DND-41 (cell line): ENCODE measurements at regions not wholly inside any gene's neighbourhood (a gene's known extent, or its start where the extent isn't known, plus 50 kb on each side); places are given as distances from the start of the nearest gene placed in this dataset.

Source experiments
- ATAC-seq: fragments of 200-7000 bp; cut with Tn5 transposase; 3 replicates; pipeline ENCODE4 v1.9.1; 2021; ENCODE audit warnings: low read depth; ENCODE audit not compliant: insufficient read depth
- DNase-seq: peaks from one replicate; pipeline ENCODE4 v3.0.0-alpha.2; 2020
- H2AFZ ChIP-seq: 2 replicates; pipeline ENCODE4 v1.6.0; 2012; ENCODE audit warnings: low read depth, low read length
- H3K27ac ChIP-seq: 2 replicates; pipeline ENCODE4 v1.5.1; 2012; ENCODE audit warnings: low read length, inconsistent platforms
- H3K27me3 ChIP-seq: fragments of 200-600 bp; sonication (generic); 2 replicates; pipeline ENCODE4 v1.6.0; 2012; ENCODE audit warnings: low read length, mild to moderate bottlenecking, inconsistent platforms; ENCODE audit not compliant: insufficient read depth, poor library complexity
- H3K36me3 ChIP-seq: 2 replicates; pipeline ENCODE4 v1.5.1; 2012; ENCODE audit warnings: low read length, inconsistent platforms; ENCODE audit not compliant: insufficient read depth
- H3K4me1 ChIP-seq: 2 replicates; pipeline ENCODE4 v1.5.1; 2012; ENCODE audit warnings: mild to moderate bottlenecking, low read length; ENCODE audit not compliant: insufficient read depth
- H3K4me2 ChIP-seq: 2 replicates; pipeline ENCODE4 v1.6.0; 2012; ENCODE audit warnings: mild to moderate bottlenecking, moderate library complexity, low read length, inconsistent platforms; ENCODE audit not compliant: insufficient read depth
- H3K4me3 ChIP-seq, 2 experiments: fragments of 200-600 bp in 1 of 2; shearing (Covaris generic) in 1 of 2; 2 replicates each; pipeline ENCODE4 v1.5.1; 2012 to 2016; ENCODE audit warnings: inconsistent platforms in 2 of 2, low read length in 2 of 2, mild to moderate bottlenecking in 2 of 2, low read depth in 1 of 2, moderate library complexity in 1 of 2
- H3K79me2 ChIP-seq: 2 replicates; pipeline ENCODE4 v1.6.0; 2012; ENCODE audit warnings: low read length, inconsistent platforms; ENCODE audit not compliant: insufficient read depth
- H3K9ac ChIP-seq: 2 replicates; pipeline ENCODE4 v1.6.0; 2012; ENCODE audit warnings: low read depth, mild to moderate bottlenecking, inconsistent platforms, low read length, moderate library complexity
- H3K9me3 ChIP-seq: 2 replicates; pipeline ENCODE4 v1.5.1; 2012; ENCODE audit warnings: low read length, moderate library complexity, mild to moderate bottlenecking, inconsistent platforms; ENCODE audit not compliant: insufficient read depth, severe bottlenecking
- H4K20me1 ChIP-seq: 2 replicates; pipeline ENCODE4 v1.6.0; 2012; ENCODE audit warnings: low read length; ENCODE audit not compliant: insufficient read depth
- CTCF ChIP-seq: IDR thresholded peaks from 2 replicates; pipeline ENCODE4 v1.5.1; 2012; ENCODE audit warnings: borderline replicate concordance, low read length, moderate library complexity, mild to moderate bottlenecking; ENCODE audit not compliant: poor library complexity, severe bottlenecking; ENCODE audit errors: extremely low read depth
- EZH2 ChIP-seq: IDR thresholded peaks from 3 replicates; pipeline ENCODE4 v1.6.1; 2012; ENCODE audit warnings: borderline replicate concordance, low read depth, mild to moderate bottlenecking, moderate library complexity, low read length, inconsistent platforms; ENCODE audit not compliant: severe bottlenecking

GRCh38 chr13:23074075-23074828 is 106.5 kb upstream of the SGCG start:
- no peak overlapping the region for H2AFZ ChIP-seq
- DNase-seq = no peak
- no peaks in the 10 kb centered on the region for H3K36me3 ChIP-seq
- H3K27ac ChIP-seq = no peak overlapping the region
- no peak for ATAC-seq
- H3K9ac ChIP-seq = no peak overlapping the region
- TF ChIP-seq CTCF = no peak
- TF ChIP-seq EZH2 = no peak
- no peaks in the 10 kb centered on the region for H3K9me3 ChIP-seq
- peaks cover 6% of the 10 kb centered on the region for H3K27me3 ChIP-seq
- H4K20me1 ChIP-seq = no peaks in the 10 kb centered on the region
- H3K4me1 ChIP-seq = no peaks in the 10 kb centered on the region
- H3K4me3 ChIP-seq = no peak overlapping the region
- no peak overlapping the region for H3K4me2 ChIP-seq
- no peaks in the 10 kb centered on the region for H3K79me2 ChIP-seq

GRCh38 chr13:23081220-23081619 is 99.6 kb upstream of the SGCG start:
- H3K9ac ChIP-seq = no peak overlapping the region
- no peaks in the 10 kb centered on the region for H3K4me1 ChIP-seq
- H2AFZ ChIP-seq = no peak overlapping the region
- DNase-seq (no peak), ATAC-seq (no peak)
- H4K20me1 ChIP-seq = no peaks in the 10 kb centered on the region
- H3K27ac ChIP-seq = no peak overlapping the region
- H3K4me2 ChIP-seq = no peak overlapping the region
- H3K36me3 ChIP-seq = no peaks in the 10 kb centered on the region
- H3K27me3 ChIP-seq = no peaks in the 10 kb centered on the region
- no peak overlapping the region for H3K4me3 ChIP-seq
- no peak for TF ChIP-seq CTCF
- TF ChIP-seq EZH2 = no peak
- no peaks in the 10 kb centered on the region for H3K79me2 ChIP-seq
- H3K9me3 ChIP-seq = no peaks in the 10 kb centered on the region

- Histone ChIP-seq H3K4me2 (no peak overlapping the region), H2AFZ (no peak overlapping the region), H3K79me2 (no peaks in the 10 kb centered on the region), H3K27me3 (no peaks in the 10 kb centered on the region), H3K36me3 (no peaks in the 10 kb centered on the region), H3K4me3 (no peak overlapping the region), H3K9ac (no peak overlapping the region), H3K4me1 (no peaks in the 10 kb centered on the region), H4K20me1 (no peaks in the 10 kb centered on the region), H3K9me3 (no peaks in the 10 kb centered on the region), H3K27ac (no peak overlapping the region)
- ATAC-seq (no peak), DNase-seq (no peak)
- TF ChIP-seq EZH2 = no peak
- TF ChIP-seq CTCF = no peak
Measured at GRCh38 chr13:23081901-23082300, 98.9 kb upstream of the SGCG start.
